Cardiac muscle cell (in vitro differentiated cells and primary cell): ENCODE measurements at regions not wholly inside any gene's neighbourhood (a gene's known extent, or its start where the extent isn't known, plus 50 kb on each side); places are given as distances from the start of the nearest gene placed in this dataset.

Experiments
- DNase-seq, 2 donors: peaks; one replicate each; pipeline versions ENCODE4 v3.0.0 to v3.0.0-alpha.2; 2010 to 2017; ENCODE audit warnings: low read depth in 1 of 2, low spot score in 1 of 2
- H3K27ac ChIP-seq: fragments of 200-600 bp; sonication (generic); 2 replicates; pipeline ENCODE4 v1.5.1; 2016
- H3K27me3 ChIP-seq: fragments of 200-600 bp; sonication (generic); 2 replicates; pipeline ENCODE4 v1.6.0; 2016; ENCODE audit warnings: control low read depth
- H3K36me3 ChIP-seq: fragments of 200-600 bp; sonication (generic); 2 replicates; pipeline ENCODE4 v1.5.1; 2016; ENCODE audit warnings: control low read depth
- H3K4me1 ChIP-seq: fragments of 200-600 bp; sonication (generic); 2 replicates; pipeline ENCODE4 v1.8.1; 2017; ENCODE audit warnings: low read depth, mild to moderate bottlenecking, mixed run types
- H3K4me3 ChIP-seq: fragments of 200-600 bp; sonication (generic); 2 replicates; pipeline ENCODE4 v1.5.1; 2016; ENCODE audit warnings: mild to moderate bottlenecking
- H3K9me3 ChIP-seq: fragments of 200-600 bp; sonication (generic); 2 replicates; pipeline ENCODE4 v1.5.1; 2017; ENCODE audit warnings: low read depth, mild to moderate bottlenecking, control low read depth
- TF ChIP-seq, protein P1 (sequence below): IDR thresholded peaks from 2 replicates; pipeline ENCODE4 v1.5.1; 2012; ENCODE audit warnings: low read depth, mild to moderate bottlenecking, low read length

DNA sequence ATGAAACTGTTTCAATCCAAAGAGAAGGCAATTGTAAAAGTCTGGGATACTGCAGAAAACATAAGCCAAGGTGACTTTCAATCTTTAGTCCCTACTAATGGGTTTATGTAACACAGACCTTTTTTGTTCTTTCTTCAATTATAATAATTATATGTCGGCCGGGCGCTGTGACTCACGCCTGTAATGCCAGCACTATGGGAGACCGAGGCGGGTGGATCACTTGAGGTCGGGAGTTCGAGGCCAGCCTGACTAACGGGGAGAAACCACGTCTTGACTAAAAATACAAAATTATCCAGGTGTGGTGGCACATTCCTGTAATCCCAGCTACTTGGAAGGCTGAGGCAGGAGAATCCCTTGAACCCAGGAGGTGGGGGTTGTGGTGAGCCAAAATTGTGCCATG lies 489.8 kb upstream of the CTSO start:
- Histone ChIP-seq H3K4me3 (no peak overlapping the region), H3K9me3 (no peaks in the 10 kb centered on the region), H3K27ac (no peak overlapping the region), H3K4me1 (no peaks in the 10 kb centered on the region), H3K27me3 (no peaks in the 10 kb centered on the region), H3K36me3 (no peaks in the 10 kb centered on the region)
- TF ChIP-seq, protein P1, sequence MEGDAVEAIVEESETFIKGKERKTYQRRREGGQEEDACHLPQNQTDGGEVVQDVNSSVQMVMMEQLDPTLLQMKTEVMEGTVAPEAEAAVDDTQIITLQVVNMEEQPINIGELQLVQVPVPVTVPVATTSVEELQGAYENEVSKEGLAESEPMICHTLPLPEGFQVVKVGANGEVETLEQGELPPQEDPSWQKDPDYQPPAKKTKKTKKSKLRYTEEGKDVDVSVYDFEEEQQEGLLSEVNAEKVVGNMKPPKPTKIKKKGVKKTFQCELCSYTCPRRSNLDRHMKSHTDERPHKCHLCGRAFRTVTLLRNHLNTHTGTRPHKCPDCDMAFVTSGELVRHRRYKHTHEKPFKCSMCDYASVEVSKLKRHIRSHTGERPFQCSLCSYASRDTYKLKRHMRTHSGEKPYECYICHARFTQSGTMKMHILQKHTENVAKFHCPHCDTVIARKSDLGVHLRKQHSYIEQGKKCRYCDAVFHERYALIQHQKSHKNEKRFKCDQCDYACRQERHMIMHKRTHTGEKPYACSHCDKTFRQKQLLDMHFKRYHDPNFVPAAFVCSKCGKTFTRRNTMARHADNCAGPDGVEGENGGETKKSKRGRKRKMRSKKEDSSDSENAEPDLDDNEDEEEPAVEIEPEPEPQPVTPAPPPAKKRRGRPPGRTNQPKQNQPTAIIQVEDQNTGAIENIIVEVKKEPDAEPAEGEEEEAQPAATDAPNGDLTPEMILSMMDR, result no peak
- no peak for DNase-seq

DNA sequence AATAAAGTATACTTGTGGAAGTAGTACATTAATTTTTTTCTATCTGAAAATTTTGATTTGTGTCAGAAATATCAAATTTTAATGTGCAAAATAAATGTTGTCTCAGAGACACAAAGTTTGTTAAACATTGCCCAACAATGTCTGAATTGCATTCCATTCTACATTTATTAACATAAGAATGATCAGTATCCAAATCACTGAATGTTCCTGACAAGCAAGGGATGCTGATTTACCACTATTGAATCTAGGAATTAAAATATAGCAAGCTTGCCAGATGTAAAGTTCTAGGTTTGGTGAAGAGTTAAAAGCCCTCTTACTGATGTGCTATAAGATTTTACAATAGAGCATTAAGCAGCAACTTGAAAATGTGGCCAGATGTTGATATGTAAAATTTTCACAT lies 489.2 kb upstream of the CTSO start:
- TF ChIP-seq, protein P1, result no peak
- Histone ChIP-seq H3K27ac (no peak overlapping the region), H3K4me1 (no peaks in the 10 kb centered on the region), H3K27me3 (no peaks in the 10 kb centered on the region), H3K4me3 (no peak overlapping the region), H3K9me3 (no peaks in the 10 kb centered on the region), H3K36me3 (no peaks in the 10 kb centered on the region)
- no peak for DNase-seq

DNA sequence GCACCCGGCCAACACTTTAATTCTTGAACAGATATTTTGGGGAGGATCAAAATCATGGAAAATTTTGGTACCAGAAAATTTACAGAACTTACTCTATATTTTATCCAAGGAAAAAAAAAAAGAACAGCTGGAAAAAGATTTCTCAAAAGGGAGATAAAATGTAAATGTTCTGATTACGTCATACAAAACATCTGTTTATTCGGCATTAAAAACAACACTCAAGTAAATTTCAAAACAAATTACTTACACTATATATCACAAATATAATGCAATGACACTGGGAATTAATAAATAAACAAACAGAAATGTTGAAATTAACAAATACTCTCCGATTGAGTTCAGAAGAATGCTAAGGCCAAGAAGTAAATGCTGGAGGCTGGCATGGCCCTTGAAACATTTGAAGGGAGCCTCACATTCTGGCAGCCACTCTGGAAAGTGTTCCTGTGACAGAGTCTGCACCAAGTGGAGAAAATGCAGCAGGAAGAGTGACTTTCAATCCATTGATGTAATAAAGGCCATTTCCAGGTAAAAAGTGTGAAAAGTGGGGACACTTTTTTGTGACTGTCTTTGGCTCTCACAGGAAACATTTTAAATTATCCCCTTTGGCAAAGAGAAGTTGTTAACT lies 486.0 kb upstream of the CTSO start:
- H3K27me3 ChIP-seq, result peaks cover 11% of the 10 kb centered on the region
- no peak overlapping the region for H3K27ac ChIP-seq
- no peaks in the 10 kb centered on the region for H3K9me3 ChIP-seq
- TF ChIP-seq, protein P1, result no peak
- no peaks in the 10 kb centered on the region for H3K36me3 ChIP-seq
- no peak overlapping the region for H3K4me3 ChIP-seq
- DNase-seq, result peak in 1 of 2 donors; percentile 19
- no peaks in the 10 kb centered on the region for H3K4me1 ChIP-seq

DNA sequence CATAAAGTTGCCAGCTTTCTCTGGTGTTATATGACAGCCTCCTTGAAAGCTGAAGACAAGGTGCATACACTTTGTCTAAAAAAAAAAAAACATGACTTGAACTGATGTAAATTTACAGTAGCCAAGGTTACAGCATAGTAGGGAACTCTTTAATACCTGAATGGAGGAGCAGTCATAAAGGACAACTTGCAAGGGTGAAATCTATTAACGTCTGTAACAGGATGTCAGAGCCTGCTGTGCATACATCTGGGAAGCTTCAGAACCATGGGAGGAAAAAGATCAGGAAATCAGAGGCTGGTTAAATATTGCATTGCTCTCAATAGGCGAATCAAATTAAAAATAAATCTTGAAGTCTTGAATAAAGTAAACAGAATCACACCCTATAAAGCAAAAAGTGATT lies 484.0 kb upstream of the CTSO start:
- Histone ChIP-seq H3K36me3 (no peaks in the 10 kb centered on the region), H3K27ac (no peak overlapping the region)
- TF ChIP-seq, protein P1, result no peak

DNA sequence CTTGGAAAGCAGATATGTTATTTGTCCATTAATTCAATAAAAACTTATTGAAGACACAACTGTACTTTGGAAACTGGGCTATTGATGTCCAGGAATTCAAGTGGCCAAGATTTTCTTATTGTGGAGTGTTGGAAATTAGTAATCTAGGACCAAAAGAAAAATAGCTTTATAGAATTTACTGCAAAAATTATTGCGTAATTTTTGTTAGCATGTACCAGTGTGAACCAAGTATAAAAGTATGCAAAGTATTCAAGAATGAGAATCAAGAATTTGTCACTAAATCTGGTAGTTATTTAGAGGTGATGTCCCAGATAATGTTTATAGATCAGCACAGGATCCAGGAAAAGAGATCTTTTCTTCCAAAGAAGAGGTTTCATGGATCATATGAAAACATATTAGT lies 468.9 kb upstream of the CTSO start:
- Histone ChIP-seq H3K9me3 (no peaks in the 10 kb centered on the region), H3K4me1 (no peaks in the 10 kb centered on the region), H3K36me3 (no peaks in the 10 kb centered on the region), H3K4me3 (no peak overlapping the region), H3K27me3 (peaks cover 49% of the 10 kb centered on the region), H3K27ac (no peak overlapping the region)
- peak in 1 of 2 donors; percentile 3 for DNase-seq
- TF ChIP-seq, protein P1, result no peak

More for the DNA sequence above, 484.0 kb upstream of the CTSO start:
- Histone ChIP-seq H3K27me3 (peaks cover 15% of the 10 kb centered on the region), H3K4me1 (no peaks in the 10 kb centered on the region), H3K4me3 (no peak overlapping the region), H3K9me3 (no peaks in the 10 kb centered on the region)
- DNase-seq, result no peak
